Peyer's patch (tissue), 4 donors: ENCODE measurements at regions not wholly inside any gene's neighbourhood (a gene's known extent, or its start where the extent isn't known, plus 50 kb on each side); places are given as distances from the start of the nearest gene placed in this dataset.

Source experiments
- DNase-seq, 3 donors: peaks; one replicate each; pipeline ENCODE4 v3.0.0-alpha.2; 2017 to 2019
- H3K27ac ChIP-seq, 4 donors: fragments of 200-600 bp; sonication (generic); one replicate each; pipeline ENCODE4 v1.5.1; 2016 to 2019
- H3K27me3 ChIP-seq, 2 donors: fragments of 200-600 bp; sonication (generic); one replicate each; pipeline ENCODE4 v1.5.1; 2019
- H3K36me3 ChIP-seq, 3 donors: fragments of 200-600 bp; sonication (generic); one replicate each; pipeline ENCODE4 v1.5.1; 2016 to 2019
- H3K4me1 ChIP-seq, 4 donors: fragments of 200-600 bp; sonication (generic); one replicate each; pipeline ENCODE4 v1.5.1; 2016 to 2019
- H3K4me3 ChIP-seq, 4 donors: fragments of 200-600 bp; sonication (generic); 1 replicate in 3 of 4; 2 replicates in 1 of 4; pipeline ENCODE4 v1.5.1; 2016 to 2019; ENCODE audit warnings: mild to moderate bottlenecking in 1 of 4
- H3K9me3 ChIP-seq, 4 donors: fragments of 200-600 bp; sonication (generic); one replicate each; pipeline ENCODE4 v1.5.1; 2016 to 2019; ENCODE audit warnings: mild to moderate bottlenecking in 1 of 4
- POLR2A ChIP-seq, 2 donors: fragments of 450-650 bp; IDR thresholded peaks; one replicate each; pipeline ENCODE4 v1.5.1; 2017; ENCODE audit warnings: antibody characterized with exemption in 2 of 2, mild to moderate bottlenecking in 2 of 2, moderate library complexity in 2 of 2
- TF ChIP-seq, protein P1 (sequence below), 6 experiments: fragments of 450-650 bp in 4 of 6; fragments of 200-600 bp in 2 of 6; sonication (generic) in 1 of 6; IDR thresholded peaks; one replicate each; pipeline ENCODE4 v1.5.1; 2017 to 2019; ENCODE audit warnings: antibody characterized with exemption in 6 of 6, mild to moderate bottlenecking in 3 of 6, moderate library complexity in 1 of 6

GRCh38 chr7:113402005-113402404 lies 283.7 kb upstream of the SMIM30 start:
- Histone ChIP-seq H3K36me3 (no peaks in the 10 kb centered on the region), H3K27me3 (no peaks in the 10 kb centered on the region), H3K27ac (no peak overlapping the region), H3K4me3 (no peak overlapping the region), H3K9me3 (no peaks in the 10 kb centered on the region), H3K4me1 (no peaks in the 10 kb centered on the region)
- no peak for TF ChIP-seq POLR2A (IDR thresholded peaks at IDR 0.05)
- TF ChIP-seq, protein P1, sequence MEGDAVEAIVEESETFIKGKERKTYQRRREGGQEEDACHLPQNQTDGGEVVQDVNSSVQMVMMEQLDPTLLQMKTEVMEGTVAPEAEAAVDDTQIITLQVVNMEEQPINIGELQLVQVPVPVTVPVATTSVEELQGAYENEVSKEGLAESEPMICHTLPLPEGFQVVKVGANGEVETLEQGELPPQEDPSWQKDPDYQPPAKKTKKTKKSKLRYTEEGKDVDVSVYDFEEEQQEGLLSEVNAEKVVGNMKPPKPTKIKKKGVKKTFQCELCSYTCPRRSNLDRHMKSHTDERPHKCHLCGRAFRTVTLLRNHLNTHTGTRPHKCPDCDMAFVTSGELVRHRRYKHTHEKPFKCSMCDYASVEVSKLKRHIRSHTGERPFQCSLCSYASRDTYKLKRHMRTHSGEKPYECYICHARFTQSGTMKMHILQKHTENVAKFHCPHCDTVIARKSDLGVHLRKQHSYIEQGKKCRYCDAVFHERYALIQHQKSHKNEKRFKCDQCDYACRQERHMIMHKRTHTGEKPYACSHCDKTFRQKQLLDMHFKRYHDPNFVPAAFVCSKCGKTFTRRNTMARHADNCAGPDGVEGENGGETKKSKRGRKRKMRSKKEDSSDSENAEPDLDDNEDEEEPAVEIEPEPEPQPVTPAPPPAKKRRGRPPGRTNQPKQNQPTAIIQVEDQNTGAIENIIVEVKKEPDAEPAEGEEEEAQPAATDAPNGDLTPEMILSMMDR (IDR thresholded peaks at IDR 0.05), result no peak
- DNase-seq, result no peak

GRCh38 chr7:113394856-113395255 lies 276.5 kb upstream of the SMIM30 start:
- DNase-seq, result no peak
- Histone ChIP-seq H3K4me1 (no peaks in the 10 kb centered on the region), H3K27me3 (no peaks in the 10 kb centered on the region), H3K36me3 (no peaks in the 10 kb centered on the region), H3K9me3 (no peaks in the 10 kb centered on the region), H3K27ac (no peak overlapping the region), H3K4me3 (no peak overlapping the region)
- no peak for TF ChIP-seq POLR2A (IDR thresholded peaks at IDR 0.05)
- TF ChIP-seq, protein P1 (IDR thresholded peaks at IDR 0.05), result no peak

- TF ChIP-seq POLR2A (IDR thresholded peaks at IDR 0.05), result no peak
- no peaks in the 10 kb centered on the region for H3K9me3 ChIP-seq
- H3K4me3 ChIP-seq, result no peak overlapping the region
- DNase-seq, result no peak
- no peaks in the 10 kb centered on the region for H3K36me3 ChIP-seq
- no peaks in the 10 kb centered on the region for H3K4me1 ChIP-seq
- H3K27me3 ChIP-seq, result no peaks in the 10 kb centered on the region
- H3K27ac ChIP-seq, result no peak overlapping the region
Measured at GRCh38 chr7:113392841-113393540, 274.6 kb upstream of the SMIM30 start.

DNA sequence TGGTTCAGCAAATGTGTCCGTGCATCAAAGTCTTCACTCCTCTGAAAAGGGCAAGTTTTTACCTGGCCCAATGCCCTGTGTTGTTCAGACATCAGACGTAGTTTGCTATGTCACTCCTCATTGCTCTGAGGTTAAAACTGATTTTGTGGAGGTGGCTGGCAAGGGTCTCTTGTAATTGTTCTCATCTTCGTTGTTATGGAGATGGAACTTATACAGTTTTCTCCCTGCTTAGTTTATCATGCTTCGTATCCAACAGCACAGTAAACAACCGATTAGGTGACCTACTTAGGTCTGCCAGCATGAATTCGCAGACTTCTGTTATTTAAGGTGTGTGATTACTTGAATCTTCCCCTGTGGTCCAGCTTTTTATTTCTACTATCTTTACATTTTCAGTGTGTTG lies 274.1 kb upstream of the SMIM30 start:
- Histone ChIP-seq H3K4me3 (no peak overlapping the region), H3K36me3 (no peaks in the 10 kb centered on the region), H3K9me3 (no peaks in the 10 kb centered on the region), H3K27ac (no peak overlapping the region), H3K27me3 (no peaks in the 10 kb centered on the region), H3K4me1 (no peaks in the 10 kb centered on the region)
- TF ChIP-seq POLR2A (IDR thresholded peaks at IDR 0.05), result no peak
- TF ChIP-seq, protein P1 (IDR thresholded peaks at IDR 0.05), result no peak
- DNase-seq, result no peak

- no peak overlapping the region for H3K27ac ChIP-seq
- H3K27me3 ChIP-seq, result no peaks in the 10 kb centered on the region
- no peak for DNase-seq
- H3K9me3 ChIP-seq, result no peaks in the 10 kb centered on the region
- H3K4me3 ChIP-seq, result no peak overlapping the region
- H3K36me3 ChIP-seq, result no peaks in the 10 kb centered on the region
- TF ChIP-seq, protein P1 (IDR thresholded peaks at IDR 0.05), result no peak
- TF ChIP-seq POLR2A (IDR thresholded peaks at IDR 0.05), result no peak
- no peaks in the 10 kb centered on the region for H3K4me1 ChIP-seq
Measured at GRCh38 chr7:113389112-113389646, 270.8 kb upstream of the SMIM30 start.

DNA sequence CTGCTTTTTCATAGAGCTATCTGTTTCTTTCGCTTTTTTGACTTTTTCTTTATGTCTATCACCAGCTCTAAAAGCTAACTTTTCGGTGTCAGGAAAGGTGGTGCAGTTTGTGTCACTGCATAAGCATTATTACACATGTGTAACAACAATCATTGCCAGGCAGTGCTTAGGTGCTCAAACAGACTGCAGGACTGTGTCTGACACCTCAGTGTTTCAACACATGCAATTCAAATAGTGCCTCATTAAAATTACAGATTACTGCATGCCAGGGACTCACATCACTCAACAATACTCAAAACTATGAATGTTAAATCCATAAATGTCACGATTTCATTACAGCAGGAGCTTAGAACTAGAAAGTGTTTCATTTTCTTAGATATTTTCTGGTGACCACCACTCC lies 265.3 kb upstream of the SMIM30 start:
- Histone ChIP-seq H3K4me3 (no peak overlapping the region), H3K36me3 (no peaks in the 10 kb centered on the region), H3K4me1 (no peaks in the 10 kb centered on the region), H3K9me3 (no peaks in the 10 kb centered on the region), H3K27me3 (no peaks in the 10 kb centered on the region), H3K27ac (no peak overlapping the region)
- no peak for DNase-seq
- no peak for TF ChIP-seq POLR2A (IDR thresholded peaks at IDR 0.05)
- TF ChIP-seq, protein P1 (IDR thresholded peaks at IDR 0.05), result no peak
